K562 (cell line): ENCODE measurements at regions not wholly inside any gene's neighbourhood (a gene's known extent, or its start where the extent isn't known, plus 50 kb on each side); places are given as distances from the start of the nearest gene placed in this dataset.

Experiments
- ATAC-seq: fragments of 200-7000 bp; cut with Tn5 transposase; 3 replicates; pipeline ENCODE4 v1.9.1; 2020; ENCODE audit warnings: moderate library complexity
- BruUV-seq: library from RNA; stranded (reverse); fragments of 400-500 nt; replicated peaks from 2 replicates; lab custom pipeline; 2021; lab: Mats Ljungman, UMichigan
- CTCF ChIA-PET: fragments of 300-600 bp; formaldehyde crosslinking; extraction: SDS; loops from one replicate; lab custom pipeline; 2021; ENCODE audit warnings: low intra/inter-chr PET ratio; lab: Yijun Ruan, JAX
- POLR2A ChIA-PET: fragments of 300-600, 350-650 bp; sonication (Branson Sonifier 250); formaldehyde crosslinking; extraction: SDS; loops from one replicate; lab custom pipeline; 2021; ENCODE audit warnings: antibody characterized with exemption, inconsistent platforms; lab: Yijun Ruan, JAX
- DNase-seq, 4 experiments: peaks; one replicate each; pipeline versions ENCODE4 v3.0.0 to v3.0.0-alpha.2; 2011 to 2018; ENCODE audit warnings: low spot score in 3 of 4, mixed read lengths in 3 of 4; ENCODE audit errors: extremely low read depth in 1 of 4
- FAIRE-seq: peaks from 2 replicates; lab custom pipeline; 2011; peaks lifted over from hg19 to GRCh38; lab: Jason Lieb, UNC
- H2AFZ ChIP-seq: 2 replicates; pipeline ENCODE4 v1.6.0; 2011; ENCODE audit warnings: low read depth, low read length, control low read depth, inconsistent platforms
- H3K27ac ChIP-seq: fragments of 200-600 bp; 3 replicates; pipeline ENCODE4 v1.8.0; 2011; ENCODE audit warnings: low read depth, mild to moderate bottlenecking, control low read depth, inconsistent platforms, low read length, moderate library complexity, mixed read lengths; ENCODE audit errors: extremely low read depth
- H3K27me3 ChIP-seq, 2 experiments: fragments of 300-600 bp in 1 of 2; 2 replicates in 1 of 2; 3 replicates in 1 of 2; pipeline versions ENCODE4 v1.6.0 to v1.8.0; 2011; ENCODE audit warnings: inconsistent platforms in 2 of 2, low read length in 2 of 2, mild to moderate bottlenecking in 1 of 2, mixed read lengths in 1 of 2, moderate library complexity in 1 of 2; ENCODE audit not compliant: control insufficient read depth in 2 of 2, insufficient read depth in 2 of 2
- H3K36me3 ChIP-seq: fragments of 300-600 bp; 3 replicates; pipeline ENCODE4 v1.8.0; 2011; ENCODE audit warnings: mild to moderate bottlenecking, low read length, inconsistent platforms; ENCODE audit not compliant: control insufficient read depth, insufficient read depth
- H3K4me1 ChIP-seq, 2 experiments: fragments of 200-600 bp in 1 of 2; replicated peaks in 1 of 2; 2 replicates in 1 of 2; 3 replicates in 1 of 2; pipeline versions ENCODE4 v1.5.1 to v1.8.0; 2011; ENCODE audit warnings: inconsistent platforms in 2 of 2, low read length in 2 of 2, mild to moderate bottlenecking in 1 of 2, mixed read lengths in 1 of 2, moderate library complexity in 1 of 2; ENCODE audit not compliant: control insufficient read depth in 2 of 2, insufficient read depth in 2 of 2
- H3K4me2 ChIP-seq: 2 replicates; pipeline ENCODE4 v1.6.1; 2011; ENCODE audit warnings: low read length, control low read depth, inconsistent platforms, mixed read lengths; ENCODE audit not compliant: insufficient read depth
- H3K4me3 ChIP-seq: fragments of 200-600 bp; sonication (generic), shearing (Covaris generic); 2 replicates; pipeline ENCODE4 v1.5.1; 2016; ENCODE audit warnings: control low read depth, inconsistent platforms
- H3K79me2 ChIP-seq: fragments of 200-600 bp; 3 replicates; pipeline ENCODE4 v1.8.0; 2011; ENCODE audit warnings: low read length, inconsistent platforms; ENCODE audit not compliant: control insufficient read depth, insufficient read depth
- H3K9ac ChIP-seq, 2 experiments: 2 replicates each; pipeline versions ENCODE4 v1.6.0 to v1.6.1; 2011; ENCODE audit warnings: low read depth in 2 of 2, low read length in 2 of 2, control low read depth in 1 of 2, inconsistent platforms in 1 of 2, mild to moderate bottlenecking in 1 of 2, mixed read lengths in 1 of 2; ENCODE audit not compliant: insufficient read depth in 1 of 2
- H3K9me1 ChIP-seq: one replicate; pipeline ENCODE4 v1.6.0; 2011; ENCODE audit warnings: inconsistent platforms, mild to moderate bottlenecking, low read length, moderate library complexity; ENCODE audit not compliant: control insufficient read depth, insufficient read depth
- H3K9me3 ChIP-seq: replicated peaks from 2 replicates; pipeline ENCODE4 v1.5.1; 2011; ENCODE audit warnings: low read depth, low read length, inconsistent platforms; ENCODE audit not compliant: control insufficient read depth, insufficient read depth
- H4K20me1 ChIP-seq: replicated peaks from 2 replicates; pipeline ENCODE4 v1.6.1; 2011; ENCODE audit warnings: low read length, inconsistent platforms, mixed read lengths; ENCODE audit not compliant: control insufficient read depth, insufficient read depth
- BRF1 ChIP-seq: IDR thresholded peaks from 3 replicates; pipeline ENCODE4 v1.6.1; 2011; ENCODE audit warnings: borderline replicate concordance, mild to moderate bottlenecking; ENCODE audit not compliant: insufficient read length; ENCODE audit errors: extremely low read depth
- CREB1 ChIP-seq, 2 experiments: sonication (generic) in 1 of 2; formaldehyde crosslinking in 1 of 2; IDR thresholded peaks; 2 replicates each; pipeline versions ENCODE4 v1.6.1 to v1.8.0; 2012 to 2022; ENCODE audit warnings: inconsistent platforms in 1 of 2, mild to moderate bottlenecking in 1 of 2, missing genetic modification reagents in 1 of 2, moderate library complexity in 1 of 2
- ELF1 ChIP-seq: fragments of 200-800 bp; sonication (Bioruptor generic); IDR thresholded peaks from 2 replicates; pipeline ENCODE4 v1.6.1; 2016; ENCODE audit warnings: missing genetic modification characterization, missing compliant biosample characterization
- ELF2 ChIP-seq: fragments of 250-450 bp; sonication (Bioruptor Pico); IDR thresholded peaks from 2 replicates; pipeline ENCODE4 v1.5.0; 2021; ENCODE audit warnings: mild to moderate bottlenecking
- IRF2 ChIP-seq: sonication (generic); formaldehyde crosslinking; IDR thresholded peaks from 2 replicates; pipeline ENCODE4 v1.8.1; 2022; ENCODE audit warnings: mild to moderate bottlenecking, missing genetic modification reagents
- MECOM ChIP-seq: fragments of 250-450 bp; sonication (Bioruptor Pico); IDR thresholded peaks from 2 replicates; pipeline ENCODE4 v1.8.0; 2022; ENCODE audit warnings: inconsistent platforms
- PHTF2 ChIP-seq: fragments of 250-450 bp; sonication (Bioruptor Pico); IDR thresholded peaks from 2 replicates; pipeline ENCODE4 v1.5.0; 2021; ENCODE audit warnings: mild to moderate bottlenecking
- SIN3A ChIP-seq, 2 experiments: fragments of 150-350 bp in 1 of 2; IDR thresholded peaks; 2 replicates each; pipeline ENCODE4 v1.6.1; 2011 to 2016; ENCODE audit warnings: borderline replicate concordance in 2 of 2, low read depth in 2 of 2, low read length in 2 of 2, mild to moderate bottlenecking in 2 of 2, moderate library complexity in 2 of 2; ENCODE audit not compliant: control insufficient read depth in 1 of 2
- SMARCA5 ChIP-seq: fragments of 450-650 bp; IDR thresholded peaks from 2 replicates; pipeline ENCODE4 v1.6.1; 2016
- SRF ChIP-seq, 2 experiments: fragments of 250-450, 450-650 bp in 1 of 2; sonication (Bioruptor Pico) in 1 of 2; sonication (generic) in 1 of 2; formaldehyde crosslinking; IDR thresholded peaks; 2 replicates each; pipeline versions ENCODE4 v1.5.0 to v1.5.1; 2020 to 2022; ENCODE audit warnings: mild to moderate bottlenecking in 1 of 2, missing genetic modification reagents in 1 of 2
- STAT6 ChIP-seq: sonication (generic); formaldehyde crosslinking; IDR thresholded peaks from 2 replicates; pipeline ENCODE4 v1.8.1; 2023; ENCODE audit warnings: mild to moderate bottlenecking, missing genetic modification reagents
- WGBS: fragments of 100-300 bp; shearing (Covaris generic); methylation state at CpG from one replicate; pipeline ENCODE4 v1.1.6; 2016; ENCODE audit warnings: low coverage, mixed read lengths; ENCODE audit not compliant: insufficient coverage; ENCODE audit errors: missing lambda C conversion rate; 5-methylcytosine and 5-hydroxymethylcytosine counted together
- in situ Hi-C: fragments of 300-500 bp; cut with MboI; formaldehyde crosslinking; loops from 4 replicates; pipeline ENCODE4 v1.15.0; 2018; ENCODE audit warnings: inconsistent platforms, mixed read lengths
- intact Hi-C: fragments of 100-400 bp; cut with micrococcal nuclease; formaldehyde crosslinking; loops from 2 replicates; pipeline ENCODE4 v1.14.2; 2022

- in situ Hi-C loops (no loop called here), intact Hi-C loops (no loop called here)
- no peak overlapping the region for H3K4me3 ChIP-seq
- TF ChIP-seq SMARCA5 (no peak), BRF1 (no peak), CREB1 (IDR thresholded peaks at IDR 0.05) (no peak), CREB1 (CRISPR knock-in tag; IDR thresholded peaks at IDR 0.05) (no peak)
- no peak for FAIRE-seq
- no peaks in the 10 kb centered on the region for H4K20me1 ChIP-seq
- WGBS, result 83% methylated on average over 18 of the region's 18 CpGs
- peaks cover 27% of the 10 kb centered on the region; the same call in 1 of the 3 replicates for H3K36me3 ChIP-seq
- no peak overlapping the region for H3K27ac ChIP-seq
- POLR2A ChIA-PET, result interaction anchor here (0.6 to 0.8 kb wide), 2 partner anchors 11 to 299 kb away, joined by 3 read pairs; no protein-coding TSS in a partner anchor
- BruUV-seq, result no TSS peak
- H3K9ac ChIP-seq, result no peak overlapping the region
- H2AFZ ChIP-seq, result no peak overlapping the region
- H3K9me3 ChIP-seq, result no peaks in the 10 kb centered on the region
- H3K4me2 ChIP-seq, result no peak overlapping the region
- H3K4me1 ChIP-seq, result peaks cover 0 to 17% of the 10 kb centered on the region in 2 experiments; a peak in 2 of 5 replicates
- H3K9me1 ChIP-seq, result no peaks in the 10 kb centered on the region
- no peaks in the 10 kb centered on the region for H3K79me2 ChIP-seq
- DNase-seq, result peak; percentile 14 to 54 (median 44)
- CTCF ChIA-PET, result no interaction called here
- H3K27me3 ChIP-seq, result no peaks in the 10 kb centered on the region
- peak; percentile 54 for ATAC-seq
These were observed 125.8 kb downstream of the NCOR2 start for GRCh38 chr12:124441443-124442194.

GRCh38 chr12:124440841-124441381 lies 126.5 kb downstream of the NCOR2 start:
- Histone ChIP-seq H2AFZ (no peak overlapping the region), H4K20me1 (no peaks in the 10 kb centered on the region; the same call in 1 of the 2 replicates), H3K27me3 (no peaks in the 10 kb centered on the region), H3K9me1 (no peaks in the 10 kb centered on the region), H3K9ac (peak overlapping the region in 1 of 2 experiments; percentile 33; a peak in 1 of 4 replicates), H3K36me3 (peaks cover 23% of the 10 kb centered on the region; the same call in 1 of the 3 replicates), H3K79me2 (no peaks in the 10 kb centered on the region), H3K27ac (no peak overlapping the region), H3K4me1 (peaks cover 0 to 21% of the 10 kb centered on the region in 2 experiments; a peak in 2 of 5 replicates), H3K4me2 (no peak overlapping the region)
- ATAC-seq, result no peak
- ChIA-PET CTCF (no interaction called here), POLR2A (interaction anchor here (0.6 kb wide), 1 partner anchor 300 kb away, joined by 3 read pairs; no protein-coding TSS in a partner anchor)
- DNase-seq, result no peak
- no TSS peak for BruUV-seq
- WGBS, result 93% methylated on average over 11 of the region's 13 CpGs
- intact Hi-C loops, result no loop called here
- TF ChIP-seq PHTF2 (CRISPR knock-in tag) (no peak), ELF1 (tag) (no peak), ELF2 (CRISPR knock-in tag) (no peak), IRF2 (CRISPR knock-in tag) (no peak), SIN3A (IDR thresholded peaks at IDR 0.05; ENCODE audit: borderline replicate concordance in 2 of 2, control insufficient read depth in 1 of 2, low read depth in 2 of 2, low read length in 2 of 2) (no peak), MECOM (no peak), STAT6 (CRISPR knock-in tag) (no peak), SRF (CRISPR knock-in tag; IDR thresholded peaks at IDR 0.05) (no peak)
- TF ChIP-seq, all 486 proteins: peak for 0
- H3K9me3 ChIP-seq, result no peaks in the 10 kb centered on the region
- in situ Hi-C loops, result no loop called here
- no peak overlapping the region for H3K4me3 ChIP-seq
- FAIRE-seq, result no peak
